PC-9 (cell line): ENCODE measurements at regions not wholly inside any gene's neighbourhood (a gene's known extent, or its start where the extent isn't known, plus 50 kb on each side); places are given as distances from the start of the nearest gene placed in this dataset.

Experiments used
- BruUV-seq: library from RNA; stranded (reverse); fragments of 400-500 nt; replicated peaks from 2 replicates; lab custom pipeline; 2021; lab: Mats Ljungman, UMichigan
- CTCF ChIA-PET: fragments of 300-600 bp; sonication (Branson Sonifier 250); formaldehyde crosslinking; loops from one replicate; lab custom pipeline; 2022; ENCODE audit warnings: antibody characterized with exemption; lab: Charles Lee
- POLR2A ChIA-PET: fragments of 300-600 bp; sonication (Branson Sonifier 250); formaldehyde crosslinking; loops from one replicate; lab custom pipeline; 2022; ENCODE audit warnings: antibody characterized with exemption; ENCODE audit not compliant: unreplicated experiment; lab: Charles Lee
- DNase-seq, 2 experiments: peaks; one replicate each; pipeline versions ENCODE4 v3.0.0 to v3.0.0-alpha.2; 2015 to 2022; ENCODE audit warnings: mixed read lengths in 1 of 2
- H2AFZ ChIP-seq: fragments of 200-600 bp; sonication (generic); 2 replicates; pipeline ENCODE4 v1.8.1; 2017; ENCODE audit warnings: antibody characterized with exemption
- H3F3A ChIP-seq: fragments of 200-600 bp; sonication (generic); 2 replicates; pipeline ENCODE4 v1.8.1; 2017; ENCODE audit warnings: antibody characterized with exemption, mild to moderate bottlenecking, low read depth; ENCODE audit not compliant: insufficient read depth
- H3K27ac ChIP-seq: fragments of 200-600 bp; sonication (generic); 2 replicates; pipeline ENCODE4 v1.6.1; 2016; ENCODE audit warnings: mixed run types
- H3K27me3 ChIP-seq: fragments of 200-600 bp; sonication (generic); 2 replicates; pipeline ENCODE4 v1.6.1; 2016; ENCODE audit warnings: low read depth, mixed run types; ENCODE audit not compliant: insufficient read depth
- H3K36me3 ChIP-seq: fragments of 200-600 bp; sonication (generic); 2 replicates; pipeline ENCODE4 v1.6.1; 2016; ENCODE audit warnings: low read depth, mixed run types
- H3K4me1 ChIP-seq: fragments of 200-600 bp; sonication (generic); replicated peaks from 2 replicates; pipeline ENCODE4 v1.6.1; 2016; ENCODE audit warnings: mixed run types; ENCODE audit not compliant: insufficient read depth
- H3K4me2 ChIP-seq: fragments of 200-600 bp; sonication (generic); 2 replicates; pipeline ENCODE4 v1.6.1; 2017; ENCODE audit warnings: mixed run types
- H3K4me3 ChIP-seq: fragments of 200-600 bp; sonication (generic); 2 replicates; pipeline ENCODE4 v1.6.1; 2016; ENCODE audit warnings: mixed run types
- H3K79me2 ChIP-seq: fragments of 200-600 bp; sonication (generic); 2 replicates; pipeline ENCODE4 v1.6.1; 2017; ENCODE audit warnings: low read depth, mixed run types
- H3K9me2 ChIP-seq: fragments of 200-600 bp; sonication (generic); 2 replicates; pipeline ENCODE4 v1.8.1; 2017; ENCODE audit warnings: mild to moderate bottlenecking; ENCODE audit not compliant: insufficient read depth
- H3K9me3 ChIP-seq: fragments of 200-600 bp; sonication (generic); 2 replicates; pipeline ENCODE4 v1.8.1; 2016; ENCODE audit warnings: low read depth; ENCODE audit not compliant: insufficient read depth
- H4K20me1 ChIP-seq: fragments of 200-600 bp; sonication (generic); 2 replicates; pipeline ENCODE4 v1.8.1; 2017; ENCODE audit not compliant: insufficient read depth
- CTCF ChIP-seq: fragments of 200-600 bp; sonication (generic); conservative IDR thresholded peaks from 2 replicates; pipeline ENCODE4 v1.6.1; 2017; ENCODE audit warnings: mixed run types, antibody characterized with exemption, mild to moderate bottlenecking, moderate library complexity
- EZH2 ChIP-seq: fragments of 200-600 bp; sonication (generic); IDR thresholded peaks from 2 replicates; pipeline ENCODE4 v1.8.0; 2017; ENCODE audit warnings: antibody characterized with exemption, low read depth
- intact Hi-C: fragments of 100-400 bp; cut with micrococcal nuclease; formaldehyde crosslinking; loops from one replicate; pipeline ENCODE4 v1.10.0; 2022; ENCODE audit not compliant: unreplicated experiment

GRCh38 chr4:34183926-34184325 lies 2060.4 kb downstream of the ARAP2 start:
- H3K27me3 ChIP-seq = no peaks in the 10 kb centered on the region
- no peaks in the 10 kb centered on the region for H3K9me2 ChIP-seq
- H4K20me1 ChIP-seq = no peaks in the 10 kb centered on the region
- no peak overlapping the region for H3K4me3 ChIP-seq
- no peaks in the 10 kb centered on the region for H3K36me3 ChIP-seq
- H3K27ac ChIP-seq = no peak overlapping the region
- peaks cover 25% of the 10 kb centered on the region for H3F3A ChIP-seq
- POLR2A ChIA-PET = no interaction called here
- H2AFZ ChIP-seq = no peak overlapping the region
- H3K4me1 ChIP-seq = peaks cover 41% of the 10 kb centered on the region
- CTCF ChIA-PET = no interaction called here
- DNase-seq = no peak
- intact Hi-C loops = loop anchor here (5.0 kb wide), 3 partner anchors 137 to 838 kb away; no protein-coding TSS in a partner anchor
- no peaks in the 10 kb centered on the region for H3K9me3 ChIP-seq
- H3K4me2 ChIP-seq = no peak overlapping the region
- TF ChIP-seq CTCF (no peak), EZH2 (no peak)
- no TSS peak for BruUV-seq
- no peaks in the 10 kb centered on the region for H3K79me2 ChIP-seq

GRCh38 chr4:34187056-34187455 lies 2057.3 kb downstream of the ARAP2 start:
- Histone ChIP-seq H3K79me2 (no peaks in the 10 kb centered on the region), H3K9me2 (no peaks in the 10 kb centered on the region), H4K20me1 (no peaks in the 10 kb centered on the region), H3K9me3 (no peaks in the 10 kb centered on the region), H3K4me1 (peaks cover 15% of the 10 kb centered on the region), H3K36me3 (no peaks in the 10 kb centered on the region), H3K4me3 (no peak overlapping the region), H3K27ac (no peak overlapping the region), H3K27me3 (no peaks in the 10 kb centered on the region), H3F3A (peaks cover 8% of the 10 kb centered on the region), H2AFZ (no peak overlapping the region), H3K4me2 (no peak overlapping the region)
- CTCF ChIA-PET = no interaction called here
- TF ChIP-seq CTCF (no peak), EZH2 (no peak)
- POLR2A ChIA-PET = no interaction called here
- intact Hi-C loops = no loop called here
- BruUV-seq = no TSS peak
- DNase-seq = no peak

- H3K4me1 ChIP-seq = peaks cover 9% of the 10 kb centered on the region; the same call in 1 of the 2 replicates
- POLR2A ChIA-PET = no interaction called here
- H4K20me1 ChIP-seq = no peaks in the 10 kb centered on the region
- no peak overlapping the region for H3K27ac ChIP-seq
- H3K79me2 ChIP-seq = no peaks in the 10 kb centered on the region
- CTCF ChIA-PET = no interaction called here
- no peaks in the 10 kb centered on the region for H3K27me3 ChIP-seq
- H3F3A ChIP-seq = no peaks in the 10 kb centered on the region
- DNase-seq = no peak
- H2AFZ ChIP-seq = no peak overlapping the region
- no peaks in the 10 kb centered on the region for H3K9me3 ChIP-seq
- TF ChIP-seq EZH2 (no peak), CTCF (no peak)
- H3K4me3 ChIP-seq = no peak overlapping the region
- no peak overlapping the region for H3K4me2 ChIP-seq
- no TSS peak for BruUV-seq
- intact Hi-C loops = no loop called here
- H3K36me3 ChIP-seq = no peaks in the 10 kb centered on the region
- no peaks in the 10 kb centered on the region for H3K9me2 ChIP-seq
These were observed 2052.9 kb downstream of the ARAP2 start for GRCh38 chr4:34191443-34191842.
